H1 (cell line): ENCODE measurements at regions not wholly inside any gene's neighbourhood (a gene's known extent, or its start where the extent isn't known, plus 50 kb on each side); places are given as distances from the start of the nearest gene placed in this dataset.

ENCODE experiments used
- CTCF ChIA-PET: fragments of 300-600 bp; sonication (Branson Sonifier 250); formaldehyde crosslinking; loops from one replicate; lab custom pipeline; 2021; ENCODE audit not compliant: partially characterized antibody; lab: Charles Lee
- POLR2A ChIA-PET: fragments of 300-600 bp; sonication (Branson Sonifier 250); formaldehyde crosslinking; loops from one replicate; lab custom pipeline; 2021; ENCODE audit warnings: inconsistent platforms; ENCODE audit not compliant: partially characterized antibody; lab: Charles Lee
- DNase-seq, 2 experiments: peaks; one replicate each; pipeline versions ENCODE4 v3.0.0 to v3.0.0-alpha.2; 2010 to 2022; ENCODE audit warnings: low spot score in 2 of 2, low read depth in 1 of 2, mixed read lengths in 1 of 2
- FAIRE-seq: peaks from 2 replicates; lab custom pipeline; 2011; peaks lifted over from hg19 to GRCh38; lab: Jason Lieb, UNC
- H2AFZ ChIP-seq: 2 replicates; pipeline ENCODE4 v1.8.1; 2012; ENCODE audit warnings: low read length, inconsistent platforms
- H2AK5ac ChIP-seq: 2 replicates; pipeline ENCODE4 v1.6.1; 2013; ENCODE audit warnings: low read depth, low read length
- H2BK120ac ChIP-seq: replicated peaks from 2 replicates; pipeline ENCODE3; 2013; ENCODE audit warnings: low read depth, low read length, inconsistent platforms
- H2BK12ac ChIP-seq: 2 replicates; pipeline ENCODE4 v1.6.1; 2013; ENCODE audit warnings: low read depth, low read length
- H2BK15ac ChIP-seq: 2 replicates; pipeline ENCODE4 v1.6.1; 2013; ENCODE audit warnings: low read length
- H2BK20ac ChIP-seq: 2 replicates; pipeline ENCODE4 v1.6.1; 2013; ENCODE audit warnings: low read length
- H2BK5ac ChIP-seq: 2 replicates; pipeline ENCODE4 v1.6.1; 2013; ENCODE audit warnings: low read depth, low read length
- H3K14ac ChIP-seq: 2 replicates; pipeline ENCODE4 v1.6.1; 2013; ENCODE audit warnings: inconsistent platforms; ENCODE audit not compliant: insufficient read length
- H3K18ac ChIP-seq: 2 replicates; pipeline ENCODE4 v1.6.1; 2013; ENCODE audit warnings: low read length; ENCODE audit errors: extremely low read depth
- H3K23ac ChIP-seq: 2 replicates; pipeline ENCODE4 v1.6.1; 2013; ENCODE audit warnings: inconsistent platforms; ENCODE audit not compliant: insufficient read length
- H3K23me2 ChIP-seq: 2 replicates; pipeline ENCODE4 v1.6.1; 2013; ENCODE audit warnings: low read depth, low read length
- H3K27ac ChIP-seq: 2 replicates; pipeline ENCODE4 v1.6.1; 2011; ENCODE audit warnings: low read depth, low read length, inconsistent platforms
- H3K27me3 ChIP-seq, 4 experiments: replicated peaks in 1 of 4; 1 replicate in 1 of 4; 2 replicates in 3 of 4; pipeline versions ENCODE4 v1.6.1 to v1.8.1; 2011 to 2013; ENCODE audit warnings: low read length in 3 of 4, mild to moderate bottlenecking in 3 of 4, inconsistent platforms in 2 of 4, mixed read lengths in 2 of 4, moderate library complexity in 1 of 4; ENCODE audit not compliant: control insufficient read depth in 3 of 4, insufficient read depth in 3 of 4; ENCODE audit errors: extremely low read depth in 1 of 4
- H3K36me3 ChIP-seq, 4 experiments: 2 replicates each; pipeline versions ENCODE4 v1.6.1 to v1.8.1; 2011 to 2013; ENCODE audit warnings: mild to moderate bottlenecking in 4 of 4, low read length in 3 of 4, moderate library complexity in 2 of 4, control low read depth in 1 of 4, inconsistent platforms in 1 of 4; ENCODE audit not compliant: insufficient read depth in 4 of 4, control insufficient read depth in 2 of 4
- H3K4ac ChIP-seq: replicated peaks from 2 replicates; pipeline ENCODE3; 2013; ENCODE audit warnings: low read length, low read depth, mixed read lengths, inconsistent platforms; ENCODE audit not compliant: insufficient read length
- H3K4me1 ChIP-seq, 4 experiments: replicated peaks in 1 of 4; 1 replicate in 1 of 4; 2 replicates in 3 of 4; pipeline versions ENCODE4 v1.6.1 to v1.8.1; 2011 to 2013; ENCODE audit warnings: low read length in 3 of 4, inconsistent platforms in 2 of 4, mixed read lengths in 1 of 4; ENCODE audit not compliant: insufficient read depth in 4 of 4, control insufficient read depth in 3 of 4
- H3K4me2 ChIP-seq, 2 experiments: 2 replicates each; pipeline versions ENCODE4 v1.6.1 to v1.8.1; 2011 to 2013; ENCODE audit warnings: low read depth in 2 of 2, low read length in 2 of 2, control low read depth in 1 of 2, inconsistent platforms in 1 of 2, mild to moderate bottlenecking in 1 of 2; ENCODE audit not compliant: insufficient read depth in 1 of 2
- H3K4me3 ChIP-seq, 4 experiments: fragments of 200-600, 300-600 bp in 1 of 4; sonication (generic), shearing (Covaris generic), sonication (Bioruptor Twin) in 1 of 4; 2 replicates each; pipeline versions ENCODE4 v1.5.1 to v1.8.1; 2011 to 2016; ENCODE audit warnings: low read length in 4 of 4, low read depth in 3 of 4, control low read depth in 2 of 4, inconsistent platforms in 2 of 4, mild to moderate bottlenecking in 2 of 4, mixed read lengths in 1 of 4, moderate library complexity in 1 of 4; ENCODE audit not compliant: insufficient read depth in 2 of 4; ENCODE audit errors: extremely low read depth in 1 of 4
- H3K56ac ChIP-seq: replicated peaks from 2 replicates; pipeline ENCODE3; 2013; ENCODE audit warnings: low read depth, mild to moderate bottlenecking, mixed read lengths, low read length, inconsistent platforms; ENCODE audit not compliant: insufficient read length
- H3K79me1 ChIP-seq: 2 replicates; pipeline ENCODE4 v1.6.1; 2013; ENCODE audit warnings: low read depth, low read length, control low read depth
- H3K79me2 ChIP-seq, 2 experiments: 2 replicates each; pipeline versions ENCODE4 v1.6.1 to v1.8.1; 2012 to 2013; ENCODE audit warnings: low read length in 2 of 2, mild to moderate bottlenecking in 2 of 2, inconsistent platforms in 1 of 2; ENCODE audit not compliant: insufficient read depth in 2 of 2, control insufficient read depth in 1 of 2
- H3K9ac ChIP-seq, 4 experiments: replicated peaks in 1 of 4; 1 replicate in 1 of 4; 2 replicates in 3 of 4; pipeline versions ENCODE4 v1.6.1 to v1.8.1; 2011 to 2013; ENCODE audit warnings: low read depth in 3 of 4, low read length in 3 of 4, control low read depth in 2 of 4, mild to moderate bottlenecking in 2 of 4, moderate library complexity in 2 of 4, inconsistent platforms in 1 of 4; ENCODE audit errors: extremely low read depth in 1 of 4
- H3K9me3 ChIP-seq, 2 experiments: 2 replicates each; pipeline versions ENCODE4 v1.6.1 to v1.8.1; 2012 to 2013; ENCODE audit warnings: mild to moderate bottlenecking in 2 of 2, moderate library complexity in 2 of 2, control low read depth in 1 of 2, inconsistent platforms in 1 of 2, low read depth in 1 of 2, low read length in 1 of 2, mixed read lengths in 1 of 2; ENCODE audit not compliant: insufficient read depth in 2 of 2
- H4K20me1 ChIP-seq, 2 experiments: replicated peaks in 1 of 2; 2 replicates each; pipeline versions ENCODE3 to v1.8.1; 2011 to 2013; ENCODE audit warnings: inconsistent platforms in 2 of 2, low read length in 2 of 2, mild to moderate bottlenecking in 1 of 2; ENCODE audit not compliant: insufficient read depth in 2 of 2, control insufficient read depth in 1 of 2
- H4K5ac ChIP-seq: 2 replicates; pipeline ENCODE4 v1.6.1; 2013; ENCODE audit warnings: low read length, low read depth, mixed read lengths, inconsistent platforms; ENCODE audit not compliant: insufficient read length
- H4K8ac ChIP-seq: 2 replicates; pipeline ENCODE4 v1.8.0; 2013; ENCODE audit warnings: mild to moderate bottlenecking, moderate library complexity, low read length, inconsistent platforms; ENCODE audit not compliant: insufficient read depth; ENCODE audit errors: extremely low read depth
- H4K91ac ChIP-seq: replicated peaks from 2 replicates; pipeline ENCODE3; 2013; ENCODE audit warnings: low read length, mixed read lengths, inconsistent platforms; ENCODE audit not compliant: insufficient read length
- BACH1 ChIP-seq: IDR thresholded peaks from 2 replicates; pipeline ENCODE4 v1.6.1; 2012; ENCODE audit warnings: low read length, improper control_type of control experiment
- CHD2 ChIP-seq: IDR thresholded peaks from 2 replicates; pipeline ENCODE4 v1.6.1; 2012; ENCODE audit warnings: low read length, improper control_type of control experiment
- GABPA ChIP-seq: IDR thresholded peaks from 2 replicates; pipeline ENCODE4 v1.6.1; 2011; ENCODE audit warnings: mild to moderate bottlenecking, low read length, moderate library complexity, borderline replicate concordance; ENCODE audit not compliant: insufficient read depth
- MAX ChIP-seq: IDR thresholded peaks from 2 replicates; pipeline ENCODE4 v1.6.1; 2012; ENCODE audit warnings: inconsistent platforms
- SIRT6 ChIP-seq: IDR thresholded peaks from one replicate; pipeline ENCODE4 v1.7.1; 2012; ENCODE audit warnings: low read length, inconsistent platforms

- Histone ChIP-seq H2BK12ac (no peak overlapping the region), H3K79me2 (no peaks in the 10 kb centered on the region), H3K79me1 (no peaks in the 10 kb centered on the region), H4K5ac (no peak overlapping the region), H2BK5ac (no peak overlapping the region), H3K9me3 (no peaks in the 10 kb centered on the region), H3K18ac (no peak overlapping the region), H3K4me1 (no peaks in the 10 kb centered on the region), H3K4me2 (no peak overlapping the region), H4K91ac (no peak overlapping the region), H3K27me3 (no peaks in the 10 kb centered on the region), H2BK15ac (no peak overlapping the region), H3K14ac (no peak overlapping the region), H2AFZ (no peak overlapping the region), H3K4ac (no peak overlapping the region), H3K4me3 (no peak overlapping the region), H3K36me3 (no peaks in the 10 kb centered on the region), H3K27ac (no peak overlapping the region), H3K9ac (no peak overlapping the region), H4K8ac (no peak overlapping the region), H4K20me1 (no peaks in the 10 kb centered on the region), H3K56ac (no peak overlapping the region), H3K23ac (no peak overlapping the region), H2BK120ac (no peak overlapping the region), H3K23me2 (no peaks in the 10 kb centered on the region), H2AK5ac (no peak overlapping the region), H2BK20ac (no peak overlapping the region)
- TF ChIP-seq MAX (no peak), BACH1 (no peak), SIRT6 (no peak), GABPA (no peak), CHD2 (no peak)
- DNase-seq = no peak
- CTCF ChIA-PET = interaction anchor here (1.8 kb wide), 1 partner anchor 15 kb away, joined by 4 read pairs; no protein-coding TSS in a partner anchor
- FAIRE-seq = no peak
- POLR2A ChIA-PET = no interaction called here
These were observed 58.9 kb upstream of the FSCB start for GRCh38 chr14:44565968-44566367.
